SH-SY5Y (cell line): ENCODE measurements at regions not wholly inside any gene's neighbourhood (a gene's known extent, or its start where the extent isn't known, plus 50 kb on each side); places are given as distances from the start of the nearest gene placed in this dataset.

Experiments
- GATA2 ChIP-seq: IDR thresholded peaks from 2 replicates; pipeline ENCODE4 v1.6.1; 2011; ENCODE audit warnings: mild to moderate bottlenecking, low read depth, low read length
- GATA3 ChIP-seq: IDR thresholded peaks from 2 replicates; pipeline ENCODE4 v1.6.1; 2011; ENCODE audit warnings: low read depth, mild to moderate bottlenecking, low read length, moderate library complexity

- no peak for TF ChIP-seq GATA2
- TF ChIP-seq GATA3: no peak
Measured at GRCh38 chr5:168066536-168067208, 224.8 kb upstream of the WWC1 start.
